ENCODE measurements at regions not wholly inside any gene's neighbourhood (a gene's known extent, or its start where the extent isn't known, plus 50 kb on each side); places are given as distances from the start of the nearest gene placed in this dataset.

GRCh38 chr4:181967401-181967800, 275.8 kb upstream of the TENM3 start:
- TF ChIP-seq EZH2 (IDR thresholded peaks at IDR 0.05; ENCODE audit: borderline replicate concordance, low read depth, low read length, severe bottlenecking), result no peak
- TF ChIP-seq CTCF (IDR thresholded peaks at IDR 0.05; ENCODE audit: borderline replicate concordance, extremely low read depth, low read length, poor library complexity, severe bottlenecking), result no peak

GRCh38 chr4:181968371-181968770, 274.8 kb upstream of the TENM3 start:
- H2AFZ ChIP-seq (ENCODE audit: low read depth, low read length), result no peak overlapping the region
- no peak for TF ChIP-seq CTCF (IDR thresholded peaks at IDR 0.05; ENCODE audit: borderline replicate concordance, extremely low read depth, low read length, poor library complexity, severe bottlenecking)
- TF ChIP-seq EZH2 (IDR thresholded peaks at IDR 0.05; ENCODE audit: borderline replicate concordance, low read depth, low read length, severe bottlenecking), result no peak
- no peak overlapping the region for H3K27ac ChIP-seq (ENCODE audit: low read length)
- ATAC-seq (ENCODE audit: insufficient read depth, low read depth) (no peak), DNase-seq (no peak)
- no peaks in the 10 kb centered on the region for H3K79me2 ChIP-seq (ENCODE audit: insufficient read depth, low read length)
- no peak overlapping the region for H3K4me2 ChIP-seq (ENCODE audit: insufficient read depth, low read length)
- no peak overlapping the region for H3K9ac ChIP-seq (ENCODE audit: low read depth, low read length)
- no peak overlapping the region for H3K4me3 ChIP-seq (ENCODE audit: low read depth in 1 of 2, low read length in 2 of 2)
- H4K20me1 ChIP-seq (ENCODE audit: insufficient read depth, low read length), result no peaks in the 10 kb centered on the region
- H3K36me3 ChIP-seq (ENCODE audit: insufficient read depth, low read length), result no peaks in the 10 kb centered on the region
- H3K9me3 ChIP-seq (ENCODE audit: insufficient read depth, low read length, severe bottlenecking), result no peaks in the 10 kb centered on the region
- H3K4me1 ChIP-seq (ENCODE audit: insufficient read depth, low read length), result no peaks in the 10 kb centered on the region
- no peaks in the 10 kb centered on the region for H3K27me3 ChIP-seq (ENCODE audit: insufficient read depth, low read length, poor library complexity)

More at GRCh38 chr4:181967401-181967800, 275.8 kb upstream of the TENM3 start:
- ATAC-seq (ENCODE audit: insufficient read depth, low read depth), result no peak
- H3K27ac ChIP-seq (ENCODE audit: low read length), result no peak overlapping the region
- no peak overlapping the region for H3K4me2 ChIP-seq (ENCODE audit: insufficient read depth, low read length)
- no peak for DNase-seq
- H3K4me1 ChIP-seq (ENCODE audit: insufficient read depth, low read length), result no peaks in the 10 kb centered on the region
- H2AFZ ChIP-seq (ENCODE audit: low read depth, low read length), result no peak overlapping the region
- no peak overlapping the region for H3K4me3 ChIP-seq (ENCODE audit: low read depth in 1 of 2, low read length in 2 of 2)
- H3K9ac ChIP-seq (ENCODE audit: low read depth, low read length), result no peak overlapping the region
- H3K36me3 ChIP-seq (ENCODE audit: insufficient read depth, low read length), result no peaks in the 10 kb centered on the region
- no peaks in the 10 kb centered on the region for H3K27me3 ChIP-seq (ENCODE audit: insufficient read depth, low read length, poor library complexity)
- H3K9me3 ChIP-seq (ENCODE audit: insufficient read depth, low read length, severe bottlenecking), result no peaks in the 10 kb centered on the region
- no peaks in the 10 kb centered on the region for H4K20me1 ChIP-seq (ENCODE audit: insufficient read depth, low read length)
- H3K79me2 ChIP-seq (ENCODE audit: insufficient read depth, low read length), result no peaks in the 10 kb centered on the region

GRCh38 chr4:181969151-181969550, 274.1 kb upstream of the TENM3 start:
- no peak for TF ChIP-seq EZH2 (IDR thresholded peaks at IDR 0.05; ENCODE audit: borderline replicate concordance, low read depth, low read length, severe bottlenecking)
- no peak for TF ChIP-seq CTCF (IDR thresholded peaks at IDR 0.05; ENCODE audit: borderline replicate concordance, extremely low read depth, low read length, poor library complexity, severe bottlenecking)
- H2AFZ ChIP-seq (ENCODE audit: low read depth, low read length), result no peak overlapping the region
- H3K27ac ChIP-seq (ENCODE audit: low read length), result no peak overlapping the region

GRCh38 chr4:181970366-181970765, 272.8 kb upstream of the TENM3 start:
- no peaks in the 10 kb centered on the region for H4K20me1 ChIP-seq (ENCODE audit: insufficient read depth, low read length)
- H3K79me2 ChIP-seq (ENCODE audit: insufficient read depth, low read length), result no peaks in the 10 kb centered on the region
- H3K9me3 ChIP-seq (ENCODE audit: insufficient read depth, low read length, severe bottlenecking), result no peaks in the 10 kb centered on the region
- no peak overlapping the region for H3K4me3 ChIP-seq (ENCODE audit: low read depth in 1 of 2, low read length in 2 of 2)
- no peaks in the 10 kb centered on the region for H3K36me3 ChIP-seq (ENCODE audit: insufficient read depth, low read length)
- DNase-seq (no peak), ATAC-seq (ENCODE audit: insufficient read depth, low read depth) (no peak)
- TF ChIP-seq CTCF (IDR thresholded peaks at IDR 0.05; ENCODE audit: borderline replicate concordance, extremely low read depth, low read length, poor library complexity, severe bottlenecking) (no peak), EZH2 (IDR thresholded peaks at IDR 0.05; ENCODE audit: borderline replicate concordance, low read depth, low read length, severe bottlenecking) (no peak)
- H3K4me2 ChIP-seq (ENCODE audit: insufficient read depth, low read length), result no peak overlapping the region
- H2AFZ ChIP-seq (ENCODE audit: low read depth, low read length), result no peak overlapping the region
- H3K27ac ChIP-seq (ENCODE audit: low read length), result no peak overlapping the region
- no peaks in the 10 kb centered on the region for H3K27me3 ChIP-seq (ENCODE audit: insufficient read depth, low read length, poor library complexity)
- H3K4me1 ChIP-seq (ENCODE audit: insufficient read depth, low read length), result no peaks in the 10 kb centered on the region
- H3K9ac ChIP-seq (ENCODE audit: low read depth, low read length), result no peak overlapping the region

More at GRCh38 chr4:181969151-181969550, 274.1 kb upstream of the TENM3 start:
- Histone ChIP-seq H3K79me2 (ENCODE audit: insufficient read depth, low read length) (no peaks in the 10 kb centered on the region), H3K27me3 (ENCODE audit: insufficient read depth, low read length, poor library complexity) (no peaks in the 10 kb centered on the region), H3K4me2 (ENCODE audit: insufficient read depth, low read length) (no peak overlapping the region), H3K9ac (ENCODE audit: low read depth, low read length) (no peak overlapping the region), H3K4me1 (ENCODE audit: insufficient read depth, low read length) (no peaks in the 10 kb centered on the region), H3K9me3 (ENCODE audit: insufficient read depth, low read length, severe bottlenecking) (no peaks in the 10 kb centered on the region), H3K36me3 (ENCODE audit: insufficient read depth, low read length) (no peaks in the 10 kb centered on the region), H4K20me1 (ENCODE audit: insufficient read depth, low read length) (no peaks in the 10 kb centered on the region), H3K4me3 (ENCODE audit: low read depth in 1 of 2, low read length in 2 of 2) (no peak overlapping the region)
- ATAC-seq (ENCODE audit: insufficient read depth, low read depth) (no peak), DNase-seq (no peak)
